Calu3 (cell line): ENCODE measurements at regions not wholly inside any gene's neighbourhood (a gene's known extent, or its start where the extent isn't known, plus 50 kb on each side); places are given as distances from the start of the nearest gene placed in this dataset.

Experiments
- BruUV-seq: library from RNA; stranded (reverse); fragments of 400-500 nt; replicated peaks from 2 replicates; lab custom pipeline; 2021; lab: Mats Ljungman, UMichigan
- CTCF ChIA-PET: fragments of 300-600 bp; sonication (Branson Sonifier 250); formaldehyde crosslinking; loops from one replicate; lab custom pipeline; 2022; ENCODE audit warnings: antibody characterized with exemption; lab: Charles Lee
- DNase-seq: peaks from one replicate; pipeline ENCODE4 v3.0.0; 2022
- H3K27ac Mint-ChIP-seq: one replicate; pipeline ENCODE4 v1.8.0; 2022; ENCODE audit warnings: mixed read lengths; ENCODE audit not compliant: unreplicated experiment
- H3K27me3 Mint-ChIP-seq: one replicate; pipeline ENCODE4 v1.8.0; 2022; ENCODE audit warnings: mixed read lengths; ENCODE audit not compliant: unreplicated experiment
- H3K36me3 Mint-ChIP-seq: one replicate; pipeline ENCODE4 v1.8.0; 2022; ENCODE audit warnings: mild to moderate bottlenecking, moderate library complexity, mixed read lengths; ENCODE audit not compliant: insufficient read depth, unreplicated experiment
- H3K4me1 Mint-ChIP-seq: one replicate; pipeline ENCODE4 v1.8.0; 2022; ENCODE audit warnings: mild to moderate bottlenecking, low read depth, mixed read lengths; ENCODE audit not compliant: unreplicated experiment
- H3K4me3 Mint-ChIP-seq: one replicate; pipeline ENCODE4 v1.8.0; 2022; ENCODE audit warnings: mild to moderate bottlenecking, low read depth, moderate library complexity, mixed read lengths; ENCODE audit not compliant: unreplicated experiment
- H3K9me3 Mint-ChIP-seq: one replicate; pipeline ENCODE4 v1.8.0; 2022; ENCODE audit warnings: low read depth, mixed read lengths; ENCODE audit not compliant: unreplicated experiment
- CTCF ChIP-seq: fragments of 200-600 bp; IDR thresholded peaks from one replicate; pipeline ENCODE4 v1.8.0; 2022; ENCODE audit warnings: antibody characterized with exemption; ENCODE audit not compliant: unreplicated experiment
- intact Hi-C: fragments of 100-400 bp; cut with micrococcal nuclease; formaldehyde crosslinking; loops from one replicate; pipeline ENCODE4 v1.10.0; 2022; ENCODE audit not compliant: unreplicated experiment

DNA sequence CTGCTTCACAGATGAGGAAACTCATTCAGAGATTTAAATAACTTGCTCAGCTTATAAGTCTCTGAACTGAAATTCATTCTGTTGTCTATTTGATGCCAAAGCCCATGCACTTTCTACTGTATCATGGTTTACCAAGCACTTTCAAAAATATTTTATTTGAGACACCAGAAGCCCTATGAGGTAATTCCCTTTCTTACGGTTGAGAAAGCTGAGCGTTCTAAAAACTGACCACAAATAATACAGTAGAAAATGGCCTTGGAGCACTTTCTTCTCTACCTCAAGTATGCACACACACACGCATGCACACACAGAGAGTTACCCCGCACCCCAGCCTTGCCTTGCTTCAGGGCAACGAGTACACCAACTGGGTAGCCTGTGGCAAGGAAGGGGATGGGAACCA, 228.5 kb downstream of the RFC3 start:
- H3K4me3 Mint-ChIP-seq = no peak overlapping the region
- peaks cover 24% of the 10 kb centered on the region for H3K4me1 Mint-ChIP-seq
- no TSS peak for BruUV-seq
- TF ChIP-seq CTCF = no peak
- H3K27me3 Mint-ChIP-seq = no peaks in the 10 kb centered on the region
- CTCF ChIA-PET = no interaction called here
- H3K36me3 Mint-ChIP-seq = peaks cover 4% of the 10 kb centered on the region
- intact Hi-C loops = no loop called here
- peaks cover 4% of the 10 kb centered on the region for H3K9me3 Mint-ChIP-seq
- no peak overlapping the region for H3K27ac Mint-ChIP-seq
- DNase-seq = no peak

- intact Hi-C loops = no loop called here
- peaks cover 6% of the 10 kb centered on the region for H3K9me3 Mint-ChIP-seq
- no TSS peak for BruUV-seq
- TF ChIP-seq CTCF = no peak
- no peaks in the 10 kb centered on the region for H3K27me3 Mint-ChIP-seq
- H3K4me3 Mint-ChIP-seq = no peak overlapping the region
- no peak for DNase-seq
- H3K4me1 Mint-ChIP-seq = peaks cover 16% of the 10 kb centered on the region
- peaks cover 4% of the 10 kb centered on the region for H3K36me3 Mint-ChIP-seq
- H3K27ac Mint-ChIP-seq = no peak overlapping the region
- CTCF ChIA-PET = no interaction called here
Observed at GRCh38 chr13:34048652-34049051, 230.7 kb downstream of the RFC3 start.

DNA sequence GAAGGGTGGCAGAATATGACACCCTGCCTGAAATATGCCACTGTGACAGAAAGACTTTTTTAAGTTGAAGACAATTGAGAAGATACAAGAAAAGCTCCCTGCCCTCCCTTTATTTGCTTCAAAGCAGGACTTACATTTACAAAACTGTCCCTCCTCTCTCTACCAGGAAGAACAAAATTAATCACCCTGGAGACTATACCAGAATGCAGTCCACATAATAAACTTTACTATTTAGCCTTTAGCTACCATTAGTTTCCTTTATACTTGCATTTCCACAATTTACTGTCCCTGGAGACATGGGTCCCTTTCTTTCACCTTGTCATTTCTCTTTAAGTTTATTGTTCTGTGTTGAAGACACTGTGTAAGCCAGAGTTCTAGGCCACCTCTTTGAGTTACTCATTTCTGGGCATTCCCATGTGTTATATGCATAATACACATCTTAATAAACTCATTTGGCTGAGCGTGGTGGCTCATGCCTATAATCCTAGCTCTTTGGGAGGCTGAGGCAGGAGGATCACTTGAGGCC, 238.8 kb downstream of the RFC3 start:
- no peaks in the 10 kb centered on the region for H3K36me3 Mint-ChIP-seq
- BruUV-seq = no TSS peak
- no peak for TF ChIP-seq CTCF
- H3K27me3 Mint-ChIP-seq = no peaks in the 10 kb centered on the region
- intact Hi-C loops = no loop called here
- CTCF ChIA-PET = no interaction called here
- no peak overlapping the region for H3K4me3 Mint-ChIP-seq
- no peak for DNase-seq
- no peak overlapping the region for H3K27ac Mint-ChIP-seq
- peaks cover 8% of the 10 kb centered on the region for H3K4me1 Mint-ChIP-seq
- H3K9me3 Mint-ChIP-seq = peaks cover 4% of the 10 kb centered on the region

- H3K4me3 Mint-ChIP-seq = no peak overlapping the region
- no TSS peak for BruUV-seq
Observed at GRCh38 chr13:34064456-34065205, 246.7 kb downstream of the RFC3 start.

More at GRCh38 chr13:34064456-34065205, 246.7 kb downstream of the RFC3 start:
- Mint-ChIP-seq H3K4me1 (peaks cover 23% of the 10 kb centered on the region), H3K27ac (peak overlapping the region; percentile 55), H3K36me3 (no peaks in the 10 kb centered on the region), H3K27me3 (no peaks in the 10 kb centered on the region), H3K9me3 (peaks cover 2% of the 10 kb centered on the region)
- no peak for DNase-seq
- intact Hi-C loops = no loop called here
- TF ChIP-seq CTCF = no peak
- CTCF ChIA-PET = no interaction called here
